Activated CD8-positive, alpha-beta T cell treated with anti-CD3 and anti-CD28 coated beads for 36 hours (primary cell): ENCODE measurements at regions not wholly inside any gene's neighbourhood (a gene's known extent, or its start where the extent isn't known, plus 50 kb on each side); places are given as distances from the start of the nearest gene placed in this dataset.

Experiments used
- ATAC-seq: fragments of 200-7000 bp; cut with Tn5 transposase; one replicate; pipeline ENCODE4 v1.10.0; 2021; ENCODE audit warnings: mild to moderate bottlenecking, moderate library complexity
- CTCF ChIA-PET: fragments of 350-600 bp; sonication (Branson Sonifier 250); formaldehyde crosslinking; loops from one replicate; lab custom pipeline; 2021; ENCODE audit warnings: antibody characterized with exemption; lab: Charles Lee
- POLR2A ChIA-PET: fragments of 350-600 bp; sonication (Branson Sonifier 250); formaldehyde crosslinking; loops from one replicate; lab custom pipeline; 2021; ENCODE audit warnings: antibody characterized with exemption; lab: Charles Lee
- DNase-seq: peaks from one replicate; pipeline ENCODE4 v3.0.0-alpha.2; 2020
- H3K27ac Mint-ChIP-seq: one replicate; pipeline ENCODE4 v1.8.0; 2021; ENCODE audit warnings: mild to moderate bottlenecking, mixed read lengths
- H3K27me3 Mint-ChIP-seq: one replicate; pipeline ENCODE4 v1.8.0; 2021; ENCODE audit warnings: mixed read lengths
- H3K36me3 Mint-ChIP-seq: one replicate; pipeline ENCODE4 v1.8.0; 2021; ENCODE audit warnings: low read depth, mixed read lengths
- H3K4me1 Mint-ChIP-seq: one replicate; pipeline ENCODE4 v1.8.0; 2021; ENCODE audit warnings: low read depth, mixed read lengths
- H3K4me3 Mint-ChIP-seq: one replicate; pipeline ENCODE4 v1.8.0; 2021; ENCODE audit warnings: mild to moderate bottlenecking, moderate library complexity, mixed read lengths
- H3K9me3 Mint-ChIP-seq: one replicate; pipeline ENCODE4 v1.8.0; 2021; ENCODE audit warnings: mixed read lengths
- CTCF ChIP-seq: fragments of 200-600 bp; IDR thresholded peaks from one replicate; pipeline ENCODE4 v1.8.0; 2022; ENCODE audit warnings: antibody characterized with exemption, mild to moderate bottlenecking
- intact Hi-C: fragments of 100-400 bp; cut with micrococcal nuclease; formaldehyde crosslinking; loops from one replicate; pipeline ENCODE4 v1.10.0; 2022

DNA sequence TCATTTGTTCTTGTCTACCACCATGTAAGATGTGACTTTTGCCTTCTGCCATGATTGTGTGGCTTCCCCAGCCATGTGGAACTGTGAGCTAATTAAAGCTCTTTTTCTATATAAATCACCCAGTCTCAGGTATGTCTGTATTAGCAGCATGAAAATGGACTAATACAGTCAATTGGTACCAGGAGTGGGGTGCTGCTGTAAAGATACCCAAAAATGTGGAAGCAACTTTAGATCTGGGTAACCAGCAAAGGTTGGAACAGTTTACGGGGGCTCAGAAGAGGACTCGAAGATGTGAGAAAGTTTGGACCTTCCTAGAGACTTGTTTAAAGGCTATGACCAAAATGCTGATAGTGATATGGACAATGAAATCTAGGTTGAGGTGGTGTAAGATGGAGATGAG lies 488.9 kb downstream of the ISL1 start:
- H3K27me3 Mint-ChIP-seq: no peaks in the 10 kb centered on the region
- no peak overlapping the region for H3K27ac Mint-ChIP-seq
- H3K4me3 Mint-ChIP-seq: no peak overlapping the region
- H3K36me3 Mint-ChIP-seq: no peaks in the 10 kb centered on the region
- TF ChIP-seq CTCF: no peak
- ChIA-PET POLR2A (interaction anchor here (0.6 kb wide), 1 partner anchor 11 kb away, joined by 4 read pairs; no protein-coding TSS in a partner anchor), CTCF (no interaction called here)
- peaks cover 15% of the 10 kb centered on the region for H3K9me3 Mint-ChIP-seq
- ATAC-seq (no peak), DNase-seq (no peak)
- intact Hi-C loops: no loop called here
- H3K4me1 Mint-ChIP-seq: no peaks in the 10 kb centered on the region

GRCh38 chr5:51881901-51882300 lies 498.7 kb downstream of the ISL1 start:
- Mint-ChIP-seq H3K27me3 (no peaks in the 10 kb centered on the region), H3K27ac (no peak overlapping the region), H3K36me3 (no peaks in the 10 kb centered on the region), H3K4me1 (no peaks in the 10 kb centered on the region), H3K9me3 (no peaks in the 10 kb centered on the region), H3K4me3 (no peak overlapping the region)
- intact Hi-C loops: no loop called here
- DNase-seq (no peak), ATAC-seq (no peak)
- TF ChIP-seq CTCF: no peak
- ChIA-PET CTCF (no interaction called here), POLR2A (no interaction called here)

GRCh38 chr5:51882647-51883046 lies 499.4 kb downstream of the ISL1 start:
- intact Hi-C loops: no loop called here
- Mint-ChIP-seq H3K36me3 (no peaks in the 10 kb centered on the region), H3K27me3 (no peaks in the 10 kb centered on the region), H3K27ac (no peak overlapping the region), H3K4me1 (no peaks in the 10 kb centered on the region), H3K4me3 (no peak overlapping the region), H3K9me3 (no peaks in the 10 kb centered on the region)
- DNase-seq: no peak
- ChIA-PET CTCF (no interaction called here), POLR2A (interaction anchor here (0.7 kb wide), 1 partner anchor 11 kb away, joined by 4 read pairs; no protein-coding TSS in a partner anchor)
- TF ChIP-seq CTCF: no peak
- ATAC-seq: no peak

DNA sequence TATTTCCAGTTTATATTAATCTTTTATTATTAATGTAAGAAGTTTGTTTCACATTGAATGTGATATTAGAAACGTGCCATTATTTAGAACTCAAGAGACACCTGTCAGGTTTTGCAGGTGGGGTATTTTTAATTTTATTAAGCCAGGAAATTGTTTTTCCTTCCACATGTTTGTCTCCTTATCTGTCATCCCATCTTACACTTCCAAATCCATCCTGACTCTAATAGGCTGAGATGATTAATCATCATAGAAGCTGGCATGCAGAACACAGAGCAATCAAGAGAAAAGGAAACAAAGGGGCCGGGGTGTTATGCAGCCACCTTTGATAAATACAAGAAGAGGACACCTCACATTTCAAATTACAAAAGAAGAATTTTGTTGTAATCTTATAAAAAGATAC lies 506.5 kb downstream of the ISL1 start:
- no peaks in the 10 kb centered on the region for H3K27me3 Mint-ChIP-seq

More for the DNA sequence above, 506.5 kb downstream of the ISL1 start:
- intact Hi-C loops: no loop called here
- no peaks in the 10 kb centered on the region for H3K9me3 Mint-ChIP-seq
- H3K4me1 Mint-ChIP-seq: no peaks in the 10 kb centered on the region
- ChIA-PET POLR2A (no interaction called here), CTCF (no interaction called here)
- H3K4me3 Mint-ChIP-seq: no peak overlapping the region
- TF ChIP-seq CTCF: no peak
- H3K27ac Mint-ChIP-seq: no peak overlapping the region
- no peak for ATAC-seq
- DNase-seq: no peak
- H3K36me3 Mint-ChIP-seq: no peaks in the 10 kb centered on the region
